HG03571 (cell line): ENCODE measurements at regions not wholly inside any gene's neighbourhood (a gene's known extent, or its start where the extent isn't known, plus 50 kb on each side); places are given as distances from the start of the nearest gene placed in this dataset.
"Not testable (repeated sequence)": the region's sequence is repeated elsewhere in the genome, so short reads cannot be mapped to it uniquely, and the experiment has no call there.

Experiments used
- ATAC-seq: cut with Tn5 transposase; IDR thresholded peaks from one replicate; pipeline ENCODE4 v1.9.1; 2021; ENCODE audit not compliant: unreplicated experiment

DNA sequence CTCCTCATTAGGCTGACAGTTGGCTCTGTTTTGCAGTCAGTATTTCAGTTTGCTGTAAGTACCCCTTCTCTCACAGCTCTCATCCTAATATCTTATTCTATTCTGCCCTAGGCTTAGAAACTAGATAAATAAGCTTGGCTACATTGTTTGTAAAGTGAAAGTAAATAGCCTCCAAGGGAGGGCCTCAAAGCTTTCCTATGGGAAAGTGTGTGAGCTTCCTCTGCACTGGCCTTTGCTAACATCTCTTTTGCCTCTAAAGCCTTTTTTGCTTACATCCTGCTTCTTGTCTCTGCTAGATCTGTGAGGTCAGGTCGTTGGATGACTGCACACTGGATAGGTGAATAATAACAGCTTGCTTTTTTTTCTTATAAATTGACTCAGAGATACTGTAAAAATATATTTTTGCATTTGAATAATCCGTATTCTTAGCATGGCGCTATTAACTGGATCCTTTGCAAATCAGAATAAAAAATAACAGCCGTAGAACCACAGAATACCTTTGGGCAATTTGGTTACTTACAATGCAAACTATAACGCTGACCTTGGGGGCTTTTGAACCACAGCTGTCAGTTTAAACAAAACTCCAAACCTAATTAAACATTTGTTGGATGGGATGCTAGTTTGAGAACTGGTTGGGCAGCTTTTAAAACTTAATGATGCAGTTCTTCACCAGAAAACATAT, 55.1 kb downstream of the TTC6 start:
- no peak for ATAC-seq

- no peak for ATAC-seq
Observed at GRCh38 chr14:37652042-37652441, 56.6 kb downstream of the TTC6 start.

- ATAC-seq: no peak
Observed at GRCh38 chr14:37655418-37655817, 60.0 kb downstream of the TTC6 start.

DNA sequence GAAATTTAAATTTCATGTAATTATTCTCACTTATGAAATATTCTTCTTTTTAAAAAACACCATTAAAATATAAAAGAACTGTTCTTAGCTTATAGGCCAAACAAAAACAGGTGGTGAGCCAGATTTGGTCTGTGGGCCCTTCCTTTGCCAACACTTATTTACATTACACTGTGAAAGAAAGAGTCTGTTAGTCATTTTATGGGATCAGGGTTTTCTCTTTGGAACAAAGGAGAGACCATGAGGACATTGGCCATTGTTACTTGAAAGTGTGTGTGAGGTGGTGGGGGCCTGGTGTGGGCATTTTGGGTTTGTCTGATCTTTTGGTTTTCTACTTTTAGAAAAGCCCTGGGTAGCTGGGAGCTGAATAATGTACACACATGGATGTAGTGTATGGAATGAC, 62.7 kb downstream of the TTC6 start:
- ATAC-seq: no peak

DNA sequence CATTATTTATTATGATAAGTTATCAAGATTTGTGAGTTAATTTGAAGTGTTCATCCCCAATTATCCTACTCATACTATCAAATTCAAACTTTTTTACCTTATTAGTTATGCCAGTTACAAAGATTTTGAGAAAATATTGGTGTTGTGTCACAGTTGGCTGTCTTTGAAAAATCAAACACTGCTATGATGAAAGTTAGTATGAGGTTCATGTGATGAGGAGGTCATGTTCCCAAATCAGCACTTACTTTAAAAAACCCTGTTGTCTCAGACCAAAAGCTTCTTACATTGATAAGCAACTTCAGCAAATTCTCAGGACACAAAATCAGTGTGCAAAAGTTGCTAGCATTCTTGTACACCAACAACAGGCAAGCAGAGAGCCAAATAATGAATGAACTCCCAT, 68.1 kb downstream of the TTC6 start:
- ATAC-seq: no peak

- no peak for ATAC-seq
Observed at GRCh38 chr14:37665479-37665878, 70.0 kb downstream of the TTC6 start.

DNA sequence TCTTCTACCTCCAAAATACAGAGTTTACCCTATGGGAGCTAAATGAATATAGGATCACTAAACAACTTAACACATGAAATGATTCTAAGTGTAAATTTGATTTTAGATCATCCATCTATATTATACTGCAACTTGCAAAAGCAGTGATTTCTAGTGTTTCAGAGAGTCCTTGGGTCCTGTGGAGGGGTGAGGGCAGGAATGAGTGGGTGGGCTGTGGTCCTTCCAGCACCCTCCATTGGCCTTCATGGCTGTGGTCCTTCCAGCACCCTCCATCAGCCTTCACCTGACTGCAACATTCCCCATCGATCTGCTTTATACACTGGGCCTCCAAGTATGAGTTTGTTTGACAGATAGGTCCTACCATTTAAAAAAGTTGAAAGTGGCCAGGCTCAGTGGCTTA, 70.5 kb downstream of the TTC6 start:
- ATAC-seq: no peak

DNA sequence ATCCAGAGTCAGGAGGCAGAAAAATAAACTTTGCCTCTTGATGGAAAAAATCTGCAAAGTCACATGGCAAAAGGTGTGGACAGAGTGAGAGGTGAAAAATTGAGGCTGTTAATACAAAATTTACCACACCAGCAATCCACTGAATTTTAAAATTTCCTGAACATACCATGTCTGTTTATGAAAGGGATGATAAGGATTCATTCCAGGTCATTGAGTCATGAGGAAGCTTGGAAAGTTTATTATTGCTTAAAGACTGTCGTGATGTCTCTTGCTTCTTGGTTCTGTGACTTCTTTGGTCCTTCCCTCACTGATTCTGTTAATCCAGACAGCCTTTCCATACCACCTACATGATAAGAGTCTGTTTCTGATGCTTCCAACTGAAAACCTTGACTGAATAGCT, 73.2 kb downstream of the TTC6 start:
- no peak for ATAC-seq

GRCh38 chr14:37669242-37669641, 73.8 kb downstream of the TTC6 start:
- no peak for ATAC-seq

GRCh38 chr14:37673439-37673838, 78.0 kb downstream of the TTC6 start:
- no peak for ATAC-seq

GRCh38 chr14:37678916-37679315, 83.5 kb downstream of the TTC6 start:
- ATAC-seq: no peak

GRCh38 chr14:37681486-37681885, 86.1 kb downstream of the TTC6 start:
- no peak for ATAC-seq

GRCh38 chr14:37692680-37693079, 97.3 kb downstream of the TTC6 start:
- ATAC-seq: not testable (repeated sequence)

GRCh38 chr14:37693420-37693819, 98.0 kb downstream of the TTC6 start:
- ATAC-seq: not testable (repeated sequence)

GRCh38 chr14:37695866-37696265, 100.4 kb downstream of the TTC6 start:
- no peak for ATAC-seq

DNA sequence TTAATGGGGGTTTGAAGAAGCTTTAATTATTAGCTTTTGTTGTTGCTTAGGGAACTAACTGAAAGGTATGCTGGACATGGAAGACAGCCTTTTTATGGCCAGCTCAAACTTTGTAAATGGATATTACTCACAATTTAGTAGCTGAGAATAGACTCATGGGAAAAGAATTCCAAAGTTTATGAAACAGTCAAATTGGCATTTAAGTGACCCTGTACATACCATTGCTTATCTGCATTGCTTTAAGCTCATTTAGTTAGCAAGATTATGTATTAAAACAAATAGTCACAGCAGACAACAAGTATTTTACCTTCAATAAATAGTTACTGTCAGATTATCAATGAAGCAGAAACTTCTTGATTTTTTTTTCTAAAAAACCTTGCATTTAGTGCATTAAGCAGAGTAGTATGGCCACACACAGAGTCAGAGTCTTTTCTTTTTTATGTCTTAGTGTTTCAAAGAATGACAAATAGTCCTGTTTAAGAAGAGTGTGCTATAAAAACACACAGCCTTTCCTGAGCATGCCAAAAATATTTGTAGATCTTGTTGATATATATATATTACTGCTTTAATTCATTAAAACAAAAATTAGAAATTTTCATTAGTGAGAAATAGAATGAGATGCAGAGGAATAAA, 102.2 kb downstream of the TTC6 start:
- no peak for ATAC-seq

DNA sequence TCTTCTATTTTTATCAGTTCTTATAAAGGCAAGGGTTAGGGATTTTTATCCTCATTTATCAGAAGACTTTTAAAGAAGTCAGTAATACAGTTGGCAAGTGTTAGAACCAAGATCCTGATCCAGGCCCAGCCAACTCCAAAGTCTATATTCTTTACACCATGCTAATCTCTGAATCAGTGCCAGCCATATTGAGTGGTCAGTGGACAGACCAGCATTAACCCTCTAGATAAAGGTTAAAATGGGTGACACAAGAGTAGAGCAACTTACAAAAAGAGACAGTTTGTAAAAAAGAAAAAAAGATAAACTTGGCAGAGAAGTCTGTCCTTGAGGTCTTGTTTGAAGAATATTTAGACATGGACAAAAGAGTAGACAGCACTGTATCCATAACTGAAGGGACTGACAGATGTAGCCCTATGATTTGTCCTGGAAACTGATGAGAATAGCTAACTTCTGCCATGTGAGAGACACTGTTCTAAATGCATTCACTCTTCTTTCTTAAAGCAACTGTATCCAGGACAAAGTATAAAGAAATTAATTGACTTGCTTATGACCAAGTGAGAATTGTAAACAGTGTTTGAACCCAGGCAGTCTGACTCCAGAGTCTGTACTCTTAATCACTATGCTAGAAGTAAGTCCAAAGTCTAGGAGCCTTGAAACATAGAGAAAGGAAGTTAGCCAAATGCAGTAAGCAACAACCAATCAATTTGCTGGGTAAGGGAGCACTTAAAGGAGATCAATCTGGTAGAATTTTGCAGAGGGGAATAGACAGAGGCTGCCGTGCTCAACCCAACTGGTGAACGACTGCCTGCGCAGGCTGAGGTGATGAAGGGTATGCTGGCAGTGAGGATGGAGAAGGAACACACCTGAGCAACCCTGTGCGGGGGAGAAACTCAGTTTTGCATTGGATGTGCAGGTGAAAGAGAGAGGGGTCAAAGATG, 103.7 kb downstream of the TTC6 start:
- ATAC-seq: no peak

DNA sequence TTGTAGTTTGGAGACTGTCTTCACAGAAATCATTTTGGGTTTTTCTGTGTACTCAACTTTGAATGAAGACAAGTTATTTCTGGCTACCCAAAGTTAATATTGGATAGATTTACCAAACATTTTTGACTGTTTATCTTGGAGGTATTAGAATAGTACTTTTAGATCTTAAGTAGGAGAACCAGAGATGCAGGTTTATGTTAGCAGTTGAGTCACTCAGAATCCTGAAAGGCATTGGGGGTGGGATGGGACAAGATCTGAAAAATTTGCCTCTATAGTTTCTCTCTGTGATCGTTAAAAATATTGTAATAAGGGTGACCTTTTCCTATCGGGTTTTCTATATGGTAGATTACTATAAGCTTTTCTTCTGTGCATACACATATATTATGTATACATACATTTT, 112.3 kb downstream of the TTC6 start:
- ATAC-seq: no peak

GRCh38 chr14:37708481-37708880, 113.1 kb downstream of the TTC6 start:
- ATAC-seq: no peak

GRCh38 chr14:37709419-37710195, 114.2 kb downstream of the TTC6 start:
- no peak for ATAC-seq

DNA sequence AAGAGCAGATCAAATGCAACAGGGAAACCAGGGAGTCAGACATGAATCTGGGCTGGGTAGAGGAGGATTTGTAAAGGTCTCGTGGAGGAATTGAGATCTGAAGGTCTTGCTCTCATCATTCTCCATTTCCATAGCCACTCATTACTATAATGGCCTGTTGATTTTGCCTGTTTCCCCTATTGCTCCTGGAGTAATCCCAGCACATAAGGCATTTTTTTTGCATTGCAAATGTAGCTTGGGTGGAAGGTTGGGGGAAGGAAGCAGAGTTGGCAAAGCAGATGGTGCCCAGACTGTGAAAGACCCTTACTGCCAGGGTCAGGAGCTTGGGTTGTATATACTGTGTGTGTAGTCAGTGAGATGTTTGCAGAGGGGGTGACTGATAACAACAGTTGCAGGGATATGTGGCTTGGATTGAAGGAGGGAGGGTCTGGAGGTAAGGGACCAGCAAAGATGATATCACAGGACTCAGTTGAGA, 116.0 kb downstream of the TTC6 start:
- ATAC-seq: no peak
